ENCODE measurements at regions not wholly inside any gene's neighbourhood (a gene's known extent, or its start where the extent isn't known, plus 50 kb on each side); places are given as distances from the start of the nearest gene placed in this dataset.

GRCh38 chr2:217412721-217413120 is 552.9 kb upstream of the TNP1 start:
- TF ChIP-seq, protein P1, sequence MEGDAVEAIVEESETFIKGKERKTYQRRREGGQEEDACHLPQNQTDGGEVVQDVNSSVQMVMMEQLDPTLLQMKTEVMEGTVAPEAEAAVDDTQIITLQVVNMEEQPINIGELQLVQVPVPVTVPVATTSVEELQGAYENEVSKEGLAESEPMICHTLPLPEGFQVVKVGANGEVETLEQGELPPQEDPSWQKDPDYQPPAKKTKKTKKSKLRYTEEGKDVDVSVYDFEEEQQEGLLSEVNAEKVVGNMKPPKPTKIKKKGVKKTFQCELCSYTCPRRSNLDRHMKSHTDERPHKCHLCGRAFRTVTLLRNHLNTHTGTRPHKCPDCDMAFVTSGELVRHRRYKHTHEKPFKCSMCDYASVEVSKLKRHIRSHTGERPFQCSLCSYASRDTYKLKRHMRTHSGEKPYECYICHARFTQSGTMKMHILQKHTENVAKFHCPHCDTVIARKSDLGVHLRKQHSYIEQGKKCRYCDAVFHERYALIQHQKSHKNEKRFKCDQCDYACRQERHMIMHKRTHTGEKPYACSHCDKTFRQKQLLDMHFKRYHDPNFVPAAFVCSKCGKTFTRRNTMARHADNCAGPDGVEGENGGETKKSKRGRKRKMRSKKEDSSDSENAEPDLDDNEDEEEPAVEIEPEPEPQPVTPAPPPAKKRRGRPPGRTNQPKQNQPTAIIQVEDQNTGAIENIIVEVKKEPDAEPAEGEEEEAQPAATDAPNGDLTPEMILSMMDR (IDR thresholded peaks at IDR 0.05), result no peak
- TF ChIP-seq POLR2A (IDR thresholded peaks at IDR 0.05), result no peak

All from body of pancreas (tissue), 4 donors.